ENCODE measurements at regions not wholly inside any gene's neighbourhood (a gene's known extent, or its start where the extent isn't known, plus 50 kb on each side); places are given as distances from the start of the nearest gene placed in this dataset.
"Not testable (repeated sequence)": the region's sequence is repeated elsewhere in the genome, so short reads cannot be mapped to it uniquely, and the experiment has no call there.

DNA sequence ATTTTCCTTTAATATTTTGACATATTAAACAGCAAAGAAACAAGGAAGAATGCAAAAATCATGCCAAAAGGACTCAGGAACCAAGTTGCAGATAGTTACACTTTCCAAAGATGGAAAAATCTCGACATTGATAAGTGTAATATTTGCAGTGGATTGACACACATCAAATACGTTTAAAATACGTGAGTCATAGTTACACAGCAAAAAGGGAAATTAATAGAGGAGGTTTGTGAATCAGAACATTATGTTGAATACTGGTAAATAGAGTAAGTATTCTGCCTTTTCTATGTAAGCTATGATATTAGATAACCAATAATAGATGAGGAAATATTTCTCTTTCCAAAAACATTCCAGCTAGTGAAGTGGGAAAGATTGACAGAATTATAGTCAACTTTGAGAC, 1761.3 kb upstream of the IGFBP7 start:
- no peak for DNase-seq

DNA sequence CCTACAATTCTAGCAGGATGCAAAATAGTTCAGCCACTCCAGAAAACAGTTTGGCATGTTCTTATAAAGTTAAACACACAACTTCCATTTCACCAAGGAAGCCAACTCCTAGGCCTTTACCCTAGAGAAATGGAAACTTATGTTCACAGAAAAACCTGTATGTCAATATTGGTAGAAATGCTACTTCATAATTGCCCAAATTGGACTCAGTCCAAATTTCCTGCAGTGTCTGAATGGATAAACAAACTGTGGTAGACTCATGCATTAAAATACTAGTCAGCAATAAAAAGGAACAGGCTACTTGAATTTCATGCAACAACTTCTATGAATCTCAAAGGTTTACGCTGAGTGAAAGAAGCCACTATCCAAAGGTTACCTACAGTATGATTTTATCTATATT, 1738.8 kb upstream of the IGFBP7 start:
- no peak for DNase-seq

DNA sequence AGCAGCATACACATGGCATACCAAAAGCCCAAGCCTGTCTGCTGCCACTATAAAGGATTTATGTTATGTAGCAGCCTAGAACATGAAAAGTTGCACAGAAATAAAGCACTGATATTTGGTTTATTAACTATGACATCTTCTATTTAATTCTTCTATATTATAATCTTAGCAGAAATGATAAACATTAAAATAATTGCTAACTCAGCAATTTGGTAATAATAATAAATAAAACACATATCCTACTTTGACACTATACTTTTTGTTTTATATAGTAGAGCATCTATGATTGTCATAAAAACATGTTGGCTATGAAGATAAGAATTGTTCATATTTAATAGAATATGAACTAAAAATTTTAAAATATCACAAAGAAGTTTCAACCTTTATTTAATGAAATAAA, 1733.3 kb upstream of the IGFBP7 start:
- no peak for DNase-seq

DNA sequence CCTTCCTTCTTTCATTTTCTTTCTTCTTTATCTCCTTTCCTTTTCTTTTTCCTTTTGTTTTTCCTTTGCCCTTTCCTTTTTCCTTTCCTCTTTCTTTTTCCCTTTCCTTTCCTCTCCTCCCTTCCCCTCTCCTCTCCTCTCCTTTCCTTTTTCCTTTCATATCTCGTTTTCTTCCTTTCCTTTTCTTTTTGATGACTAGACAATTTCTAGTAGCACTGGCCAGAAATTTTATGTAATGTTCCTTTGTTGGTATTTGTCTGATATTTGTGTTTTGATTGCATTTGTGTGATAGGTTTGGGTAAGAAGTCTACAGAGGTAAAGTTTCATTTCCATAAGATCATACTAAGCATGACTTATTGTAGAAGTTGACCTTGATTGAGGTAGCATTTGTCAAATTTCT, 1722.9 kb upstream of the IGFBP7 start:
- DNase-seq: no peak

DNA sequence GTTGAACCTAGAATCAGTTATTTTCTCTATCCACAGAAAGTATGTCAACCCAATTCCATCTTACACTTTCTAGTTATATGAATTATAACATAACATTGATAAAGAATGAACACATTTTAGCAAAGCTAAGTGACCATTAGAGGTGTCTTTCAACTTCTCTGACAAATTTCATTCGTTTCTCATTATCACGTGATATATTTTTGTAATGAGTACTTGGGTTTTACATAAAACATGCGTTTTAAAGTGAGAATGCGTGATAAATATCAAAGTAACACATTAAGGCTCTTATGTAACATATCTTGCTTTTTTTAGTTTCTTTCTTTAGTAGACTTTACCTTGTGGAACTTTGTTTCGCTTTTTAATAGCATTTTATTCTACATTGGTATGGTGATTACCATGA, 1715.1 kb upstream of the IGFBP7 start:
- DNase-seq: no peak

DNA sequence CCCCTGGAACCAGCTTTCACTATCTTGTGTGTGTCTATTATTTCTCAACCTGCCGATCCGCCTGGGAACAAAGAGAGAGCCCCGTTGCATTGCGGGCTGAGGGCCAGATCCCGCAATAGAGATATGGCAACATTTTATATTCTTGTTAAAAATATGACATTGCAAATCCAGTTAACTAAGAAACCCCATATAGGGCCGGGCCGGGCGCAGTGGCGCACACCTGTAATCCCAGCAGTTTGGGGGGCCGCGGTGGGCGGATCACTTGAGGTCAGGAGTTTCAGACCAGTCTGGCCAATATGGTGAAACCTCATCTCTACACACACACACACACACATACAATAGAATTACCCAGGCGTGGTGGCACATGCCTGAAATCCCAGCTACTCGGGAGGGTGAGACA, 1708.4 kb upstream of the IGFBP7 start:
- not testable (repeated sequence) for DNase-seq

DNA sequence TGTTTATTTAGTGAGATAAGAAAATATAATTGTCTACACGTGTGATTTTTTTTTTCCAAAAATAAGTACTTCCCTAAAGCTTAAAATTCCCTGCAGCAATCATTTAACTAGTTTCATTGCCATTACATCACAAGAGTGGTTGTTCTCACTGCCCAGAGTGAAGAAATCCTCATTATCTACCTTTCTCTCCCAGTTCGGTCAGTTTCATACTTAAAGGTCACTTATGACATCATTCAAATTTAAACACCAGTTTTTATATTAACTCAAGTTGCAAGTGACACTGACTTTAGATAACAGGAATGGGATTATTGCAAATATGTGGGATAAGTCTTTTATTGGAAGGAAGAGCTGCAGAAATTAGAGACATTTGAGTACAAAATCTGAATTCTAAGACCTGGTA, 1699.8 kb upstream of the IGFBP7 start:
- no peak for DNase-seq

DNA sequence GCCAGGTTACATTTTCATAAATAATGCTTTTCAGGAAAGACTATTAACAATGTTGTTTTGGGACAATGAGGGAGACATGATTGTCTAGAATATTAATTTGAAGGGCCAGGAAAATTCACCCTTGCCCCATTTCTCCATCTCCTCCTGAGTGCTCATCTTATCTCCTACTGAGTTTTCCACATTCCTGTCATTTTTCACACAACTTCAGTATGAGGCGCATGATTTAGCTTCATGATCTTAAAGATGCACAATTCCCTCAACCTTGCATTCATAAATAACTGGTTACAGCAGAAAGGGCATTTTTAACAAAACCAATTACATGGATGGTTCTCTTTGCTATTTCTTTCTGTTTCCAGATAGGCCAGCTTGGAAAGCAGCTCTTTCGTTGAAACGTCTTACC, 1699.2 kb upstream of the IGFBP7 start:
- no peak for DNase-seq

DNA sequence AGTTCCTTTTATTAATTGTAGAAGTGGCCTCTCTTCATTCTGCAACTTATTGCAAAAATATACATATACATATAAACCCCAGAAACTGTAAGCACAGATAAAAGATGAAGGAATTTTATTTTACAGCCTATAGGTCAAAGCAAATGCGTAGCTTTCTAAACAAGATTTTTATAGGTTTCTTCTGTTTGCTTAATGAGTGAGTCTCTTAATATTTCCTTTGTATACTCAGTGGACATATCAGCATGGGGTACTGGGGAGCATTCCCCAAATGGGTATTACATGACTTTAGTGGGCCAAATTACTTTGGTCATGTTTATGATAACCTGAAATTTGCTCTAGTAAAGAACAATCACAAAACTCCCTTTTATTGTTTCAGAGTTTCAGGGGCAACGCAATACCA, 1698.6 kb upstream of the IGFBP7 start:
- no peak for DNase-seq

DNA sequence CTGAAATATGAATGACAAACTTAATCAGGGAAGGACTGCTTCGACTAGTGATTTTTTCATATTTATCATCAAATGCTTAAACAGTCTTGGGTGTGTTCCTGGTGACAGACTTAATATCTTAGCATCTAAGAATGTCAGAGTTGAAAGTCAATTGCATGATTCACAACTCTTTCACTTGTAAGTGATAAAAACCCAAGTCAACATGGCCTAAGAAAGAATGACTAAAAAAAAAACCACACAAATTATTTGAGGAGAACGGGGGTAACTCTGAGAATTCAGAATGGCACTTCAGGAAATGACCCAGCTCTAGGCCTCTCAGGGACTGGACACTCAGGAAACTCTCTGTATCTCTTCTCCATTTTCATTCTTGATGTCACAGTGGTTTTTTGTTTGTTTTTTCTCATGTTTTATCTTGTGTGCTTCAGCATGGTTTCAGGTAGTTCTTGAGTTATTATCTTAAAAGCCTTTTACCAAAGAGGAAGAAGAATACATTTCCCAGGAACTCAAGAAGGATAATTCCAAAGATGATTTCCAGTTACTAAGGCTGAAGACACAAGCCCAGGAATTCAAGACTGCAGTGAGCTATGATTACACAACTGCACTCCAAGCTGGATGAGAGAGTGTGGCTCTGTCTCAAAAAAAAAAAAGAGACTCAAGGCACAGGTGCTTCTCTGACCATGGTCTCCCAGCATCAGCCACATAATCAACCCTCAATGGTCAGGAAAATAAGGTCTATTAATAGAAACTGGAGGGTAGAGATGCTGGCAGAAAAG, 1697.8 kb upstream of the IGFBP7 start:
- DNase-seq: no peak

DNA sequence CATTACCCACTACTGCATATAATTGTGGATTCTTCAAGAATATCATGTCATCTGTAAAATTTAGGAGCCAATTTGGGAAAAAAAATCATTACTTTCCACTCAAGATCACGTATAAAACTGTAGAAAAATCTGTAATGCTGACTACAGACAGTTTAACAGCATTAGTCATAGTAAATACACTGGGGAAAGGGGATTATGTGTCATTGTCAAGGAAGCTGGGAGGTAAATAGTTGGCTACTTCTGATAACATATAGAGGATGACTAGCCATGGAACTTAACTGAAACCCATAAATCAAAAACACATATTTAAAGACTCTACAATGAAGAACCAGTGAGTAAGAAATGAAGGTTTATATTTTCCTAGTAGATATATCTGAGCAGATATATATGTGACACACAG, 1666.4 kb upstream of the IGFBP7 start:
- no peak for DNase-seq

DNA sequence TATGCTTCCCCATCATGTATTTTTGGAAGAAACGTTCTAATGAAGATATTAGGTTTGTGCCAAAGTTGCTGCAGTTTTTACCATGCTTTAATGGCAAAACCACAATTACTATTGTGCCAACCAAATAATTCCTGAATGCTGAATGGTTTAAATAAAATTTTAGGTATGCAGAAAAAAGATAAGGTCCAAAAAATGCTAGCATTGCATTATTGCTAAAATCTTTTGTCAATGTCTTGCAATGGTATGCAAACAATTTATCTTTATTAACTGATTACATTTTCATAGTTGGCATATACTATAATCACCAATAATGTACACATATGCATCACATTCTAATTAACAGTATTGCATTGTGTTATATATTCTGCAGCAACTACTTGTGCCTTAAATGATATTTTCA, 1657.4 kb upstream of the IGFBP7 start:
- DNase-seq: no peak

DNA sequence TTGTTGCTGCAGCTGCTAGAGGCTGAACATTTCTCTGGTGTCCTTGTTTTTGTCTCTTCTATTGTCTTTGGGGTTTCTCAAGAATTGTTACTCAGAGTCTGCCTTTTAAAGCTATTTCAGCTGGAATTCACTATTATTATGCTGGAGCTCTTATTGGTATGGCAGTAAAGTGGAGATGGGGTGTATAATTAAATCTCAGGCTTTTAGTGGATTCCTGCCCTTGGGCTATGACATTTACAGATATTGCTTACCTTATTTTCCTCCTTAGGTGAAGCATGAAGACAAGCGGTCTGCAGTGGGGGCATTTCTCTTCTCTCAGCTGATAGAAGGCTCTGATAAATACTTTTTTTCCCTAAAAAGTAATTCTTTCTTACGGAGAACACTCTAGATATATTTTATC, 1656.6 kb upstream of the IGFBP7 start:
- DNase-seq: no peak

DNA sequence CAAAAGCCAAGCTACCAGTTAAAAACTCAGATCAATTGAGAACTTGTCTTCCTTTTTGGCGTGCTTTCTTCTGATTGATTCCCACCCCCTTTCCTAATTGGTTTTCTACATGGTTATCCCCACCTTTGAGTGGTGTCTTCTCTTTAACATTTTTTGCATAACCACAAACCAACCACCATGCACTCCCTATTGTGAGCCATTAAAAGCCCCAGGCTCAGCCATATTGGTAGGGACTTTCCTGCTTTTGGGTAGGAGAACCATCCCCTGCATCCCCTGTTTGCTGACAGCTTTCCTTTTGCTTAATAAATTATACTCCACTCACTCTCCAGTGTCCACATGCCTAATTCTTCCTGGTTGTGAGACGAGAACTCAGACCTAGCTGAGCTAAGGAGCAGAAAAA, 1651.4 kb upstream of the IGFBP7 start:
- no peak for DNase-seq

DNA sequence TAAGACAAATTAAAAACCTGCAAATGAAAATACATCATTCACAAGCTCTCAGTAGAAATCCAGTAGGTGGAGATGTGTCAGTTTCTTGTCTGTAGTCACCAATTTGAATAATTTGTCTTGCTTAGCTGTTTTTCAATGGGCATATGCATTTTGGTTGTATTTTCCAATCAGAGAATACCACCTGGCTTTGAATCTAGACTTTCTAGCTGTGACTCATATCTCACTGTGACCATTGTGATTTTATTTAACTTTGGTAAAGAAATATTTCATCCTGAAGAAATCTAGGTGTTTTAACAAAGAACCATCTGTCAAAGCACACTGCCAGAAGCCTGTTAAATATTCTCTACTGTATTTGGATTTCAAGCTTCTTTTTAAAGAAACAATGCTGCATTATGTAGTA, 1650.6 kb upstream of the IGFBP7 start:
- no peak for DNase-seq

DNA sequence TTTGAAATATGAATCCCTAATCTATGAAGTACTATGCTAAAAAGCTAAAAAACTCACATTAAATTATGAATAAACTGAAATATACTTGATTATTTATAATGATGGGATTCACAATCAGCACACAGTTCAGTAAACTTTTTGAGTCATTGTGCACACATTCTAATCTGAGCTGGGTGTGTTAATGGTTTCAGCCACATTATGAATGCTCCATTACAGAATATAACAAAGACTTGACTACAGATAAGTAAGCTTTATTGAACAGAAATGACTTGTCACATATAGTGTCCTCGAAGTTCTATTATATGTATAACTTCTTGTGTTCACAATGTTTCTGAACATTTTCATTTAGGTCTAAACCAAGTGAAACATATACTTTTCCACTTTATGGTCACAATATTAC, 1649.9 kb upstream of the IGFBP7 start:
- no peak for DNase-seq

DNA sequence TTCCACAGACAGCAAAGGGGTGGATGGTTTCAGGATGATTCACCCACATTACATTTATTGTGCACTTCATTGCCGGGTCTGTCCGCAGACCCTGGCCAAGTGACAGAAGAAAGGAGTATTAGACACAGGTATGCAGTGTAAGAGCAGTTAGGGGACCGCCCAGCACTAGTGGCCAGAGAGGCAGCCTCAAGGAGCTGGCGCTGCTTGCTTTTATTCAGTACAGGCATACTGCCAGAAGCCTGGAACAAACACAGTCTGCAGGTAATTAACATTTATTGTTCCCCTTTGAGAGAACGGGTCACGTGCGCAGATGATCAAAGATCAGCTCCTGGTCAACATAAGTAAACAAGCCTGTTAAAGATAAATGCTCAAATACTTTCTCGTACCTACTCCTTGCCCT, 1639.0 kb upstream of the IGFBP7 start:
- DNase-seq: no peak

DNA sequence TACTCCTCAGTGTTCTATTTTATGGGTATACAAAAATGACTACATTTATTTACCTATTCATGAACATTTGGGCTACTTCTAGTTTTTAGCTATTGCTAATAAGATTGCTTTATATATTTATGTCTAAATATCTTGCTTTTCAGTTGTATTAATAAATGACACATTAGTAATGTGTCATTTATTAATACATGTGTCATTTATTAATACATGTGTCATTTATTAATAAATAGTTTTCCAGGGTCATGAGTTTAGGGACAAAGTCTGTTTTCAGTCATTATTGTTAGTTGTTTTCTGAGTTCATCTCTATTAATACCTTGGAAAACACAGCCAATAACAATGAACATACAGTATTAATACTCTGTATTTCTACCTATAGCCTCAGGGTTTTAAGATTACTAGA, 1630.7 kb upstream of the IGFBP7 start:
- DNase-seq: no peak

DNA sequence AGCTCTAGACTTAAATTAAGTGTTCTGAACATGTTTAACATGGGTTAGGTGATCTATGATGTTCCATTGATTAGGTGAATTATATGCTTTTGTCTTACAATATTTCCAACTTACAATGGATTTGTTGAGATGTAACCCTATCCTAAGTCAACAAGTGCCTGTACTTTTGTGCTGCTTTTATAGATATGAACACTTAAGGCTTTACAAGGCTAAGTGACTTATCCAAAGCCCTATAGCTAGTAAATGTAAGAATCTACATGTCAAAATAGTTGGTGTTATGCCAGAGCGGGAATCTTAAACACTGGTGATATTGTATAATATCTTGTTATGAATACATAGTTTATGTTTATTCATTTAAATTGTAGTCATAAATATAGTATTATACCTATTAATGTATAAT, 1629.1 kb upstream of the IGFBP7 start:
- no peak for DNase-seq

DNA sequence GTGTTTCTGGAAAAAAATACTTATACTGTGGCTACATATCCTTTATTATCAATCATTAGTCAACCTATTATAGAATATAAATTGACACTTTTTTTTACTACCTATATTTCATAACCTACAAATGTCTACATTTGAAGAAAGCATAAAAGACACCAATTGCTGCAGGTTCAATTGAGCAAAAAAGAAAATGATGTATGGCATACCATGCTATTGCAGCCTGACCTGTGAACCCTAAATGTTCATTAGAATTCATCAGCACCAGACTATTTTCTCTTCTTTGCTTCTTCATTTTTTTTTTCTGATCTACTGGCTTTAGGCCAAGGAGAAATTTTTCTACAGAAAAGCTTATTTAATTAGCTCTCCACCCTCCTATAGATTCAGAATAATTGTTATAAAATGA, 1628.2 kb upstream of the IGFBP7 start:
- no peak for DNase-seq

DNA sequence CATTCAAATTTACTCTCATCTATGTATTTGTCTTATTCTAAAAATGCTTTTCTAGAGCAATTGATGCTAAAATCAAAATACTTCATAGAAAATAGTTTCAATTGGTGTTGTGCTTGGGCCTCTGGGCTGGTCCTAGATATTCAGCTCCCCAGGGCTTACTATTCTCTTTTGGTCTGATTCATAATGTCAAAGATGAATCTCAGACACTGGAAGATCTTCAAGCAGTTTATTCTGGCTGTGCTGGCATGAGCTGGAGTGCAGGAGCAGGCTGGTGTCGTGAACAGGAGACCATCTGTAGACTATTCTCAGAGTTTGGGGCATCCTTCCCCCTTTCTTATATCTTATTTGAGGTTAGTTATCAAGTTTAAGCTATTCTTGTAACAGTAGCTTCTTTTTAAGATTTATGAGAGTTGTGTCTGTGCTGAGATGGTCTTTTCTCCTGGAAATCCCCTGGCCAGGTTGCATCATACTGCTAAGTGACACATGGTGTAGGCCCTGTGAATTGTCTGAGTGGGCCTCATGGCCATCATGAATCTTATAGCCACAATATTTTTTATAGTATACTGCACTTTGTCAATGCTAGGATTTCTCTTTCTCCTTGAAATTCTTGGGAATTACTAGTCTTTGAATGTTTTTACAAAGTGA, 1624.0 kb upstream of the IGFBP7 start:
- no peak for DNase-seq

DNA sequence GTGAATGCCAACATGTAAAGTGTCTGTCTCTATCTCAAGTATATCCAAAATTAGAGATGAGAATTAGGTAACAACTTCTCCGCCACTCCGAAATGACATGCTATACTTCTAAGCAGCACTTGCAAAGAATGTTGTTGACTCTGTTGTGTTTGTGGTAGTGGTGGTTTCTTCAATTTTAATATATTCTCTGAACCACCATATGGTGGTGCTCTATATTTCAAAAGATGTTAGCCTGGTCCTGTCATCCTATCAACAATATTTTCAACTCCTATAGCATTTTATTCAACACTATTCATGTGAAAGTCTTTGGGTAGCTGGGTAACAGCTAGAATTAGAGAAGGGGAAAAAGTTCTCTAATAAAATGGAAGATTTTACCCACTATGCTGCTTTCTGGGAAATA, 1622.8 kb upstream of the IGFBP7 start:
- DNase-seq: no peak

DNA sequence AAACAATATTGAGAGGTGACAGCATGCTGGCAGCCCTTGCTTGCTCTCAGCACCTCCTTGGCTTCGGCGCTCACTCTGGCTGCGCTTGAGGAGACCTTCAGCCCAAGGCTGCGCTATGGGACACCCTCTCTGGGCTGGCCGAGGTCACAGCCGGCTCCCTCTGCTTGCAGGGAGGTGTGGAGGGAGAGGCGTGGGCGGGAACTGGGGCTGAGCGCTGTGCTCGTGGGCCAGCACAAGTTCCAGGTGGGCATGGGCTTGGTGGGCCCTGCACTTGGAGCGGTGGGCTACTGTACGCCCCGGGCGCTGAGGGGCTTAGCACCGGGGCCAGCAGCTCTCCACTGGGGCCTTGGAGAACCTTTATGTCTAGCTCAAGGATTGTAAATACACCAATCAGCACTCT, 1613.8 kb upstream of the IGFBP7 start:
- DNase-seq: no peak

DNA sequence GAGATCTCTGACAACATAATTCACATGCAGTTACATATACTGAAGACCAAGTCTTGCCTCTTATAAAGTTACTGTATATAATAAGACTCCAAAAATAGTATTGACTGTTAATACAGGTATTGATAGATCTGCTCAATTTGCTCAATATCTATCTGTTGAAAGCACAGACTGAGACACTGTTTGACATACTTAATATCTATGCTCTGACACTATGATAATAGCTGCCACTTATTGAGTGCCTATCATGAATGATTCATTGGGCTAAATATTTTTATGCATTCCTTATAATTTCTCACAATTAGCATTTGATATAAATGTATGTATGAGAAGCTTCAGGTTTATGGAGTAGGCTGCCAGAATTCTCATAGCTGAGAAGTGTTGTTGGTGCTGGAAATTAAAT, 1600.9 kb upstream of the IGFBP7 start:
- DNase-seq: no peak

DNA sequence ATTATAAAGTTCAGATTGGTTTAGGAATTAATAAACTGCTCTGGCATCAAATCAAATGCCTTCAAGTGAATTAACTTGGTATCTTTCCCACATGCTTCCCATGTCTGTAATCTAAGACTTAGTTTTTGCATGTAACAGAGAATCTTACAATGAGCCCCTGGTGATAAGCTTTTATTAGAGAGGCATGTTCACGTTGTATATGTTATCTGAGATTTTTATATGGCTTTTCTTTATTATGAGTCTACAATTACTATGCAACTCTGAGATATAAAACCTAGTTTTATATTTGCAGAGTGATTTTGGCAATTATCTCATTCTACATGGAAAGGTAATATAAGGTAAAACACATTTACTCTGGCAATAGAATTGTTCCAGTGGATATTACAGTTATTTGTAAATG, 1578.4 kb upstream of the IGFBP7 start:
- DNase-seq: no peak

All from T-helper 9 cell (primary cell).